ENCODE measurements at regions not wholly inside any gene's neighbourhood (a gene's known extent, or its start where the extent isn't known, plus 50 kb on each side); places are given as distances from the start of the nearest gene placed in this dataset.

DNA sequence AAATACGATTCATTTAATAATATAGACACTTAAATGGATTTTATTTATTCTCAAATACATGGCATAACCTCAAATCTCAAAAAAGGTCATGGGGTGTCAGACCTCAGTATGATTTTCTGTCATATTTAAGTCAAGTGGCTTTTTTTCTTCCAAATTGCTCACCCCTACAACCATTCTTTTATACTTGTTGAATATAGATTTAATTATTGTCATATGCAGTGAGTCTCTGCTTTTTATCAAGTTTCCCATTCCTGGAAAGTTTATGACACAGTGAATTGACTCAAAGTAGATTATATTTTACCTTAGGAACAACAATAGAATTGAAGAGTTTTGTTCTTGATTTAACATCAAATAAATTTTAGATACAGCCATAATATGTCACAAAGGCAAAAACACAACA, 59.5 kb upstream of the IRF2BP2 start:
- Mint-ChIP-seq H3K9me3 (ENCODE audit: unreplicated experiment) (no peaks in the 10 kb centered on the region), H3K4me3 (ENCODE audit: unreplicated experiment) (no peak overlapping the region), H3K36me3 (ENCODE audit: low read depth, unreplicated experiment) (peaks cover 5% of the 10 kb centered on the region), H3K27me3 (ENCODE audit: unreplicated experiment) (peaks cover 3% of the 10 kb centered on the region), H3K4me1 (ENCODE audit: unreplicated experiment) (peaks cover 2% of the 10 kb centered on the region), H3K27ac (ENCODE audit: unreplicated experiment) (no peak overlapping the region)
- no peak for DNase-seq (ENCODE audit: low spot score)
- TF ChIP-seq, protein P1, sequence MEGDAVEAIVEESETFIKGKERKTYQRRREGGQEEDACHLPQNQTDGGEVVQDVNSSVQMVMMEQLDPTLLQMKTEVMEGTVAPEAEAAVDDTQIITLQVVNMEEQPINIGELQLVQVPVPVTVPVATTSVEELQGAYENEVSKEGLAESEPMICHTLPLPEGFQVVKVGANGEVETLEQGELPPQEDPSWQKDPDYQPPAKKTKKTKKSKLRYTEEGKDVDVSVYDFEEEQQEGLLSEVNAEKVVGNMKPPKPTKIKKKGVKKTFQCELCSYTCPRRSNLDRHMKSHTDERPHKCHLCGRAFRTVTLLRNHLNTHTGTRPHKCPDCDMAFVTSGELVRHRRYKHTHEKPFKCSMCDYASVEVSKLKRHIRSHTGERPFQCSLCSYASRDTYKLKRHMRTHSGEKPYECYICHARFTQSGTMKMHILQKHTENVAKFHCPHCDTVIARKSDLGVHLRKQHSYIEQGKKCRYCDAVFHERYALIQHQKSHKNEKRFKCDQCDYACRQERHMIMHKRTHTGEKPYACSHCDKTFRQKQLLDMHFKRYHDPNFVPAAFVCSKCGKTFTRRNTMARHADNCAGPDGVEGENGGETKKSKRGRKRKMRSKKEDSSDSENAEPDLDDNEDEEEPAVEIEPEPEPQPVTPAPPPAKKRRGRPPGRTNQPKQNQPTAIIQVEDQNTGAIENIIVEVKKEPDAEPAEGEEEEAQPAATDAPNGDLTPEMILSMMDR (IDR thresholded peaks at IDR 0.05; ENCODE audit: unreplicated experiment) = no peak

DNA sequence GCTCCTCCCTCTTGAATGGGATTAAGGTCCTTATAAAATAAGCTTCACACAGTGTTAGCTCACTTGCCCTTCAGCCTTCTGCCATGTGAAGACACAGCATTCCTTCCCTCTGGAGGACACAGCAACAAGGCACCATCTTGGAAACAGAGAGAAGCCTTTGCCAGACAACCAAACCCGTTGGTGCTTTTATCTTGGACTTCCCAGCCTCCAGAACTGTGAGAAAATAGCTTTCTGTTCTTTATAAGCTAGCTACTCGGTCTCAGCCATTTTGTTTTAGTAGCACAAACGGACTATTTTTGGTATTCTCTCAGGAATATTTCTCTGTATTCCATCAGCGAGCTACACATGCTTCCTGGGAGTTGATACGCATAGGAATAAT, 58.6 kb upstream of the IRF2BP2 start:
- Mint-ChIP-seq H3K27ac (ENCODE audit: unreplicated experiment) (no peak overlapping the region), H3K36me3 (ENCODE audit: low read depth, unreplicated experiment) (peaks cover 5% of the 10 kb centered on the region), H3K9me3 (ENCODE audit: unreplicated experiment) (no peaks in the 10 kb centered on the region), H3K4me1 (ENCODE audit: unreplicated experiment) (peaks cover 6% of the 10 kb centered on the region), H3K4me3 (ENCODE audit: unreplicated experiment) (no peak overlapping the region), H3K27me3 (ENCODE audit: unreplicated experiment) (no peaks in the 10 kb centered on the region)
- DNase-seq (ENCODE audit: low spot score) = no peak
- TF ChIP-seq, protein P1 (IDR thresholded peaks at IDR 0.05; ENCODE audit: unreplicated experiment) = no peak

- TF ChIP-seq, protein P1 (IDR thresholded peaks at IDR 0.05; ENCODE audit: unreplicated experiment) = no peak
- Mint-ChIP-seq H3K36me3 (ENCODE audit: low read depth, unreplicated experiment) (peaks cover 5% of the 10 kb centered on the region), H3K27ac (ENCODE audit: unreplicated experiment) (no peak overlapping the region), H3K27me3 (ENCODE audit: unreplicated experiment) (peaks cover 4% of the 10 kb centered on the region), H3K4me1 (ENCODE audit: unreplicated experiment) (peaks cover 6% of the 10 kb centered on the region), H3K9me3 (ENCODE audit: unreplicated experiment) (no peaks in the 10 kb centered on the region), H3K4me3 (ENCODE audit: unreplicated experiment) (no peak overlapping the region)
- no peak for DNase-seq (ENCODE audit: low spot score)
Observed at GRCh38 chr1:234667600-234668576, 57.9 kb upstream of the IRF2BP2 start.

DNA sequence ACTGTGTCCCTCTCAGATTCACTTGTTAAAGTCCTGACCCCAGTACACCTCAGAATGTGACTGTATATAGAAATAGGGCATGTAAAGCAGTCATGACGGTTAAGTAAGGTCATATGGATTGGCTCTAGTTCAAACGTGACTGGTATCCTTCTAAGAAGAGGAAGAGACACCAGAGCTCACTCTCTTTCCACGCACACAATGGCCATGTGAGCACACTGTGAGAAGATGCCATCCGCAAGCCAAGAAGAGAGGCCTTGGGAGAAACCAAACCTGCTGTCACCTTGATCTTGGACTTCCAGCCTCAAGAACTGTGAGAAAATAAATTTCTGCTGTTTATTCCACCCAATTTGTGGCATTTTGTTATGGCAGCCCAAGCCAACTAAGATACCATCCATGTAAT, 56.8 kb upstream of the IRF2BP2 start:
- no peak for DNase-seq (ENCODE audit: low spot score)
- no peak overlapping the region for H3K27ac Mint-ChIP-seq (ENCODE audit: unreplicated experiment)
- TF ChIP-seq, protein P1 (IDR thresholded peaks at IDR 0.05; ENCODE audit: unreplicated experiment) = no peak
- peaks cover 5% of the 10 kb centered on the region for H3K36me3 Mint-ChIP-seq (ENCODE audit: low read depth, unreplicated experiment)
- no peak overlapping the region for H3K4me3 Mint-ChIP-seq (ENCODE audit: unreplicated experiment)
- no peaks in the 10 kb centered on the region for H3K9me3 Mint-ChIP-seq (ENCODE audit: unreplicated experiment)
- H3K4me1 Mint-ChIP-seq (ENCODE audit: unreplicated experiment) = peaks cover 6% of the 10 kb centered on the region
- peaks cover 4% of the 10 kb centered on the region for H3K27me3 Mint-ChIP-seq (ENCODE audit: unreplicated experiment)

DNA sequence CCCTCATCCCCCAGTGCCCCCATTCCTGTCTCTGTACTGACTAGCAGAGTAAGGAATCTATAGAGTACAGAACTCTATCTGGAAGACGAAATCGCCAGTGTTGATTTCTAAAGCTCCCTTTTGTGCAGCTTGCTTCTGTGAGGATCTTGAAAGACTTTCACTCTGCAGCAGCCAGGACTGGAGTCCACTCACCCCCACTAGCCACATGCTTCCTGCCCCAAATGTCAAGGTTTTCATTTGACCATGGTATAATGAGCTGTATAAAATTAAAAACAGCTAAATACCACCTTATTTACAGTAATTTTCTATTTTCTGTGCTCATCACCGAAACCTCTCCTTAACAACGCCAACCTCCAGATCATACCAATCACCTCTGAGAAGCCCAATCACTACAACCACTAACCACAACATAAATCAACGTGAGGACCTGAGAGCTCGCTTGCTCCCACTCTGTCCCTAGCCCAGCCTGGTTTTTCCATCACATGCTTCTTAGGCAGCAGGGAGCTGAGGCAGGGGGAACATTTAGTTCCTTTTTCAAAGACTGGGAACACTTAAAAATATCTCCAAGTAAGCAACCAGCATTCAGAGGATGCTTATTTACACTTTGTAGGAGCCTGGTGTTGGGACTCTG, 56.1 kb upstream of the IRF2BP2 start:
- Mint-ChIP-seq H3K36me3 (ENCODE audit: low read depth, unreplicated experiment) (peaks cover 5% of the 10 kb centered on the region), H3K9me3 (ENCODE audit: unreplicated experiment) (no peaks in the 10 kb centered on the region), H3K4me1 (ENCODE audit: unreplicated experiment) (peaks cover 6% of the 10 kb centered on the region), H3K27me3 (ENCODE audit: unreplicated experiment) (peaks cover 4% of the 10 kb centered on the region), H3K4me3 (ENCODE audit: unreplicated experiment) (no peak overlapping the region), H3K27ac (ENCODE audit: unreplicated experiment) (no peak overlapping the region)
- TF ChIP-seq, protein P1 (IDR thresholded peaks at IDR 0.05; ENCODE audit: unreplicated experiment) = no peak
- no peak for DNase-seq (ENCODE audit: low spot score)
